Fibroblast of mammary gland (primary cell): ENCODE measurements at regions not wholly inside any gene's neighbourhood (a gene's known extent, or its start where the extent isn't known, plus 50 kb on each side); places are given as distances from the start of the nearest gene placed in this dataset.

ENCODE experiments used
- DNase-seq: peaks from one replicate; pipeline ENCODE4 v3.0.0-alpha.2; 2010; ENCODE audit warnings: low read depth
- H3K4me3 ChIP-seq: 2 replicates; pipeline ENCODE4 v1.5.1; 2011; ENCODE audit warnings: low read depth, mild to moderate bottlenecking, low read length, moderate library complexity; ENCODE audit not compliant: control insufficient read depth
- TF ChIP-seq, protein P1 (sequence below): conservative IDR thresholded peaks from 2 replicates; pipeline ENCODE4 v1.5.1; 2011; ENCODE audit warnings: low read depth, low read length, inconsistent platforms; ENCODE audit not compliant: control insufficient read depth, insufficient read depth

DNA sequence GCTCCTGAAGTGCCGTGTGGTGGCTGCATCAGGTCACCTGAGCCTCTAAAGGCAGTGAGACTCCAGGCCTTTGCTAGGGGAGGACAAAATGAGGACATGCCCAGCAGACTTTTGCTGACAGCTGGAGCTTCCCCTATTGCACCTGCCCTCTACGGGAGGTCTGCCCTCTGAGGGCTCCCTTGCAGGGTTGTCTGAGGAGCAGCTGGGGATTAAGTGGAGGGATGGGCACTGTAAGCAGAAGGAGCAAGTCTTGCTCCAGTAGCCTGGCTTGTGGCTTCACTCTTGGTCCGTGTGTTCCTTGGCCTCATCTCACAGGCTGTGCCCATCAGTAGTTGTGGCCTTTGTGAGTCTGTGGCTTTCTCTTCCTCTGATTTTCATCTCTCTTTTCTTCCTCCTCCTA is 66.9 kb upstream of the NRXN3 start:
- no peak overlapping the region for H3K4me3 ChIP-seq
- TF ChIP-seq, protein P1, sequence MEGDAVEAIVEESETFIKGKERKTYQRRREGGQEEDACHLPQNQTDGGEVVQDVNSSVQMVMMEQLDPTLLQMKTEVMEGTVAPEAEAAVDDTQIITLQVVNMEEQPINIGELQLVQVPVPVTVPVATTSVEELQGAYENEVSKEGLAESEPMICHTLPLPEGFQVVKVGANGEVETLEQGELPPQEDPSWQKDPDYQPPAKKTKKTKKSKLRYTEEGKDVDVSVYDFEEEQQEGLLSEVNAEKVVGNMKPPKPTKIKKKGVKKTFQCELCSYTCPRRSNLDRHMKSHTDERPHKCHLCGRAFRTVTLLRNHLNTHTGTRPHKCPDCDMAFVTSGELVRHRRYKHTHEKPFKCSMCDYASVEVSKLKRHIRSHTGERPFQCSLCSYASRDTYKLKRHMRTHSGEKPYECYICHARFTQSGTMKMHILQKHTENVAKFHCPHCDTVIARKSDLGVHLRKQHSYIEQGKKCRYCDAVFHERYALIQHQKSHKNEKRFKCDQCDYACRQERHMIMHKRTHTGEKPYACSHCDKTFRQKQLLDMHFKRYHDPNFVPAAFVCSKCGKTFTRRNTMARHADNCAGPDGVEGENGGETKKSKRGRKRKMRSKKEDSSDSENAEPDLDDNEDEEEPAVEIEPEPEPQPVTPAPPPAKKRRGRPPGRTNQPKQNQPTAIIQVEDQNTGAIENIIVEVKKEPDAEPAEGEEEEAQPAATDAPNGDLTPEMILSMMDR = no peak
- DNase-seq = no peak

DNA sequence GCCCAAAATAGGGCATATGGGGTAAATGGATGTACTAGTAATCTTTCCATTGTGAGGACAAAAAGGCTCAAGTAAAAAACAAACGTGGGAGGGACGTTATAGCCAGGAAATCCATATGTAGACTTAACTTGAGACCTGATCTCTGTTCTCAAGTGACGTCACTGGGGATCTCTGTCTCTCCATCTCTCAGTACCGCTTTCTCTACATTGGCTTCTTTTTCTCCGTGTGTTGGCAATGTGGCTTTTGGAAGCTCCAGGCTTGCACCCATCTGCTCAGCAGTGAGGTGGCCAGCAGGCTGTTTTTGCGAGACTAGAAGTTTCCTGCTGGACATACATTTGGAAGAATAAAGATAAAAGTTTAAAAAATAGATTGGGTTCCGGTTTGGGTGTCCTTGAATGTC is 66.0 kb upstream of the NRXN3 start:
- no peak overlapping the region for H3K4me3 ChIP-seq
- TF ChIP-seq, protein P1 = no peak
- DNase-seq = no peak

DNA sequence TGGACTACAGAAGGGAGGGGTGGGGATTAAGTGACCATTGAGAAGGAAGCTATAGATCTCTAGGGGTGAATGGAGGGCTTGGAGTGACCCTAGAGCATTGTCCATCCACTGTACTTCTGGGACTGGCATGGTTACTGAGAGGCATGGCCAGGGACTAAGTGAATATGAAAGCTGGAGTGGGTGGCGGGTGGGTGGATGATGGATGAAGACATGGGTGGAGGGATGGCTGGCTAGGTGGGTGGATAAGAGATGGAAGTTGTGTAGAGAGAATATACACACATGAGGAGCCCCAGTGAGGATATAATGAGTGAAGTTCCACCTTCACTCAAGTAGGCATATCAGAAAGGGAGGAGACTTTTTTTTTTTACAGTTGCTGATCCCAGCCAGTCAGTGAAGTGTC is 65.5 kb upstream of the NRXN3 start:
- TF ChIP-seq, protein P1 = no peak
- DNase-seq = no peak
- H3K4me3 ChIP-seq = no peak overlapping the region

DNA sequence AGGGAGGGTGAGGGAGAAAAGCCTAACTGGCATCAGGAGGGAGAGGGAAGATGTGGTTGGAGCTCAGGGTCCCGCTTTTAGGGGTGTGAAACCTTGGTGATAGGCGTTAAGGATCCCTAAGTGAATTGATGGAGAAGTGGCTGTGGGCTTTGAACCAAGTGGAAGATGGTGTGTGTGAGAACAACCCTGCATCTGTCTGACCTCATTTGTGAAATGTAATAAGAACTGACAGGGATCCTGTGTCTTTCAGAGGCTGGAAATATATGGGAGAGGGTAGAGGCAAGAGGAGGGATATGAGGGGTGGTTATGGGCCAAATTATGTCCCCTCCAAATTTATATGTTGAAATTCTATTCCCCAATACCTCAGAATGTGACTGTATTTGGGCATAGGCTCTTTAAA is 63.8 kb upstream of the NRXN3 start:
- no peak for DNase-seq
- TF ChIP-seq, protein P1 = no peak
- H3K4me3 ChIP-seq = no peak overlapping the region

DNA sequence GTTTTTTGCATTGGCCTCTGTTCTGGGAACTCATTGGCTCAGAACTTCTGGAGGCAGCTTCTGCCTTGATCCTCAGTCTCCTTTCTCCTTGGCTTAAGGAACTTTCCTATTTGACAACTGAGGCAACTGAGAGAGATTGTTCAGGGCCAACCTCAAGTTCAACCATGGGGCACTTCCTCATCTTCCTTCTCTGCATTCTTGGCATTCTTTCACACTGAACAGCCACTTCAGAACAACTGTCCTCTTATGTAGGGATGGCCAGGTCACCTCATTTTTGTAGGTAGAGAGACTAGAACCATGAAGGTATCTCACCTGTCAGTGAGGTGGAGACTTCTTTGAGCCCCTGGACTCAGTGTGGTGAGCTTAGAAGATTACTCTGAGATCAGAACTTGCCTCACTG is 63.0 kb upstream of the NRXN3 start:
- DNase-seq = no peak
- TF ChIP-seq, protein P1 = no peak
- no peak overlapping the region for H3K4me3 ChIP-seq

DNA sequence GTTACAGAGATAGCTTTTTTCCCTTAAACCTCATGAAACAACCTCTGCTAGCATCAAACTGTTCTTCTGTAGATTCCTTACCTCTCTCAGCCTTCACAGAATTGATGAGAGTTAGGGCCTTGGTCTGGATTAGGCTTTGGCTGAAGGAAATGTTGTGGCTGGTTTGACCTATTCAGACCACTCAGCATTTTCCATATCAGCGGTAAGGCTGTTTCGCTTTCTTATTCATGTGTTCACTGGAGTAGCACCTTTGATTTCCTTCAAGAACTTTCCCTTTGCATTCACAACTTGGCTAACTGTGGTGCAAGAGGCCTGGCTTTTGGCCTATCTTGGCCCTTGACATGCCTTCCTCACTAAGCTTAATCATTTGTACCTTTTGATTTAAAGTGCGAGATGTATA is 50.7 kb upstream of the NRXN3 start:
- TF ChIP-seq, protein P1 = no peak
- DNase-seq = no peak
- no peak overlapping the region for H3K4me3 ChIP-seq
